Mucosa of descending colon (tissue), 3 donors: ENCODE measurements at regions not wholly inside any gene's neighbourhood (a gene's known extent, or its start where the extent isn't known, plus 50 kb on each side); places are given as distances from the start of the nearest gene placed in this dataset.

Source experiments
- ATAC-seq: fragments of 200-7000 bp; cut with Tn5 transposase; one replicate; pipeline ENCODE4 v1.9.1; 2020; ENCODE audit warnings: mild to moderate bottlenecking, moderate library complexity
- DNase-seq, 3 donors: peaks; one replicate each; pipeline ENCODE4 v3.0.0-alpha.2; 2020
- H3K36me3 ChIP-seq: fragments of 200-600 bp; one replicate; pipeline ENCODE4 v1.8.0; 2021; ENCODE audit warnings: low read depth, mild to moderate bottlenecking
- H3K4me1 ChIP-seq: fragments of 200-600 bp; one replicate; pipeline ENCODE4 v1.8.0; 2021; ENCODE audit warnings: low read depth, mild to moderate bottlenecking
- H3K4me3 ChIP-seq: fragments of 200-600 bp; one replicate; pipeline ENCODE4 v1.8.0; 2021; ENCODE audit warnings: mild to moderate bottlenecking
- H3K9me3 ChIP-seq: fragments of 200-600 bp; one replicate; pipeline ENCODE4 v1.8.0; 2021; ENCODE audit warnings: mild to moderate bottlenecking
- CTCF ChIP-seq: fragments of 200-600 bp; IDR thresholded peaks from one replicate; pipeline ENCODE4 v1.8.0; 2022; ENCODE audit warnings: antibody characterized with exemption, mild to moderate bottlenecking
- intact Hi-C, 2 donors: fragments of 100-400 bp; cut with DNase I in 1 of 2; cut with micrococcal nuclease in 1 of 2; formaldehyde crosslinking; loops; one replicate each; pipeline versions ENCODE4 v1.11.0 to v1.11.1; 2022; cut with DNase I, micrococcal nuclease
- donor health status: DM: no; HTN: no; CAD: no; lungs with moderate emphysema.
- donor health status: DM: no; HTN: no; CAD: no.
- donor health status: DM: no; HTN: yes; CAD: no.

- Histone ChIP-seq H3K4me1 (no peaks in the 10 kb centered on the region), H3K36me3 (no peaks in the 10 kb centered on the region), H3K4me3 (no peak overlapping the region), H3K9me3 (no peaks in the 10 kb centered on the region)
- no peak for DNase-seq
- ATAC-seq = no peak
- intact Hi-C loops = no loop called here
- no peak for TF ChIP-seq CTCF
Measured at GRCh38 chr12:65656156-65656882, 168.0 kb upstream of the HMGA2 start.

GRCh38 chr12:65656891-65657351 is 167.4 kb upstream of the HMGA2 start:
- H3K9me3 ChIP-seq = no peaks in the 10 kb centered on the region
- no peaks in the 10 kb centered on the region for H3K36me3 ChIP-seq
- intact Hi-C loops = no loop called here
- ATAC-seq (no peak), DNase-seq (no peak)
- no peaks in the 10 kb centered on the region for H3K4me1 ChIP-seq
- no peak overlapping the region for H3K4me3 ChIP-seq
- TF ChIP-seq CTCF = no peak

GRCh38 chr12:65657635-65658034 is 166.6 kb upstream of the HMGA2 start:
- H3K36me3 ChIP-seq = no peaks in the 10 kb centered on the region
- DNase-seq = no peak
- no peak for TF ChIP-seq CTCF
- H3K4me1 ChIP-seq = no peaks in the 10 kb centered on the region
- no peak for ATAC-seq
- intact Hi-C loops = no loop called here
- H3K4me3 ChIP-seq = no peak overlapping the region
- no peaks in the 10 kb centered on the region for H3K9me3 ChIP-seq

GRCh38 chr12:65658360-65658759 is 165.9 kb upstream of the HMGA2 start:
- TF ChIP-seq CTCF = no peak
- intact Hi-C loops = no loop called here
- H3K36me3 ChIP-seq = no peaks in the 10 kb centered on the region
- H3K9me3 ChIP-seq = no peaks in the 10 kb centered on the region
- no peak overlapping the region for H3K4me3 ChIP-seq
- H3K4me1 ChIP-seq = no peaks in the 10 kb centered on the region
- DNase-seq (no peak), ATAC-seq (no peak)

GRCh38 chr12:65659681-65660080 is 164.6 kb upstream of the HMGA2 start:
- intact Hi-C loops = no loop called here
- TF ChIP-seq CTCF = no peak
- no peaks in the 10 kb centered on the region for H3K9me3 ChIP-seq

GRCh38 chr12:65660096-65660495 is 164.2 kb upstream of the HMGA2 start:
- DNase-seq (no peak), ATAC-seq (no peak)
- H3K36me3 ChIP-seq = no peaks in the 10 kb centered on the region
- no peaks in the 10 kb centered on the region for H3K9me3 ChIP-seq
- no peaks in the 10 kb centered on the region for H3K4me1 ChIP-seq
- H3K4me3 ChIP-seq = no peak overlapping the region
- TF ChIP-seq CTCF = no peak
- intact Hi-C loops = no loop called here

More at GRCh38 chr12:65659681-65660080, 164.6 kb upstream of the HMGA2 start:
- Histone ChIP-seq H3K4me1 (no peaks in the 10 kb centered on the region), H3K4me3 (no peak overlapping the region), H3K36me3 (no peaks in the 10 kb centered on the region)
- no peak for ATAC-seq
- no peak for DNase-seq
